CD4-positive, alpha-beta T cell treated with Interleukin-6 for 4 hours (primary cell): ENCODE measurements at regions not wholly inside any gene's neighbourhood (a gene's known extent, or its start where the extent isn't known, plus 50 kb on each side); places are given as distances from the start of the nearest gene placed in this dataset.

Source experiments
- DNase-seq: peaks from one replicate; pipeline ENCODE4 v3.0.0-alpha.2; 2020; ENCODE audit warnings: mixed read lengths

GRCh38 chr7:47690902-47691558, 109.1 kb upstream of the TNS3 start:
- DNase-seq, result no peak

DNA sequence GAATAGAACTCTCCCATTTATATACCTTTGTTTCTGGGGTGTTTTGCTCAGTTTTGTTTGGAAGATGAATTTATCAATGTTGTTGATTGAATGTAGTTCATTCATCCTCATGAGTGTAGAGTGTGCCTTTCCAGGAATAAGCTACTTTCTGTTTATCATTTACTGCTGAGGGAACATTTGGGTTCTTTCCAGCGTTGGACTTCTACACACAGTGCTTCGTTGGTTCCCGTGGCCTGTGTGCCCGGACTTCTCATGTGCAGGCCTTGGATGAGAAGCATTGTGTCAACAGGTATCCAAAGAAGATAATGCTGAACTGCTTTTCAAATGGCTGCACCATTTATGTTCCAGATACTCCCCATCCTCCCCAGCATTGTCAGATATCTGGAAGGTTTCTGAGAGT, 107.6 kb upstream of the TNS3 start:
- DNase-seq, result no peak

DNA sequence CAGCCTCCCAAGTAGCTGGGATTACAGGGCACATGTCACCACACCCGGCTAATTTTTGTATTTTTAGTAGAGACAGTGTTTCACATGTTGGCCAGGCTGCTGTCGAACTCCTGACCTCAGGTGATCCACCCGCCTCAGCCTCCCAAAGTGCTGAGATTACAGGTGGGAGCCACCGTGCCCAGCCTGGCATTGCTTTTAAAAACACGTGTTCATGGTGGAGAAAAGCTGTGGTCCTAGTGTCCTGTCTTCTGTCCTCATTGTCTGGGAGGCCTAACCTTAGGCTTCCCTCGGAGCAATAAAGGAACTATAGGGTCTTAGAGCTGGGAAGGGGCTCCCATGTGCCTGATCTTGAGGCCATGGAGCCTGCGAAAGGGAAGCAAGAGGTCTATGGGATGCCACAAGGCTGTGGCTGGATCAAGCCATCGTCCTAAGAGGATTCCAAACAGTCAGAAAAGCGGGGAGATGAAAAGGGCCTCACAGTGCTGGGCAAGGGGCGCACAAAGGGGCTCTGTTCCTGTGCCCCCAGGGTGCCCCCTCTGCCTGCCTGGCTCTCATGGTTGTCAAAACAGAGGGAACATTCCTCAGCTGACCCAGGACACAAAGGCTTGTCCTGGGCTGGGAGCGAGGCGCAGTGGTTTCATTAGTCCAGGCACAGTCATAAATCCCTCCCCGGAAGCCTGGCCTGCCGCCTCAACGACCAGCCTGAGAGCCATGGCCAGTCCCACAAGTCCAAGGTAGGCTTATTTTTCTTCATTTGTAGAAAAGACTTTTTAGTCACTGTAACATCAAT, 106.6 kb upstream of the TNS3 start:
- DNase-seq, result no peak

GRCh38 chr7:47685712-47686376, 103.9 kb upstream of the TNS3 start:
- DNase-seq, result no peak

GRCh38 chr7:47685151-47685550, 103.2 kb upstream of the TNS3 start:
- no peak for DNase-seq

DNA sequence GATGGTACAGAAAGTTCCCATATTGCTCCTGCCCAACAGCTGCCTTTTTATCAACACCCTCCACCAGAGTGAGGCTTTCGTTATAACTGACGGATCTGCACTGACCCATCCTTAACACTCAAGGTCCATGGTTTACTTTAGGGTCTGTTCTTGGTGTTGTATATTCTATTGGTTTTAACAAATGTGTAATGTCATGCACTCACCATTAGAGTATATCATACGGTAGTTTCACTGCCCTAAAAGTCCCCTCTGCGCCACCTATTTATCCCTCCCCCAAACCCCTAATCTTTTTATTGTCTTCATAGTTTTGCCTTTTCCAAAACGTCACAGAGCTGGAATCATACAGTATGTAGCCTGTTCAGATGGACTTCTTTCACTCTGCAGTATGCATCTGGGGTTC, 102.8 kb upstream of the TNS3 start:
- no peak for DNase-seq

DNA sequence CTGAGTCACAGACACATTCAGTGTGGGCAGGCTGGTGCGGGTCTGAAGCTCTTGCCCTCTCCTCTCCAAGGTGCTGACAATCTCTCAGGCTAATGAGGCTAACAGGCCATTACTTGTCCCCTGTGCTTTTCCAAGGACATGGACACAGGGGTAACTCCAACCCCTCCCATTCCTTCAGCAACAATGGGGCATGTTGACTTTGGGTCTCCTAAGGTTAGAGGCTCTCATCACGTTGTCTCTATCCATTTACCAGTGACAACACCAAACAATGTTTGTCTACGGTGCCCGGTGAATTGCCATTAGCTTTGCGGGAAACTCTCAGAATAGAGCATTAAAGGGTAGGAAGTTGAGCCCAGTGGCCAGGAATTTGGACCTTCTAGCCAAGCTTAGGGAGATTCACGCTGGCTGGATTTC, 101.6 kb upstream of the TNS3 start:
- DNase-seq, result no peak

DNA sequence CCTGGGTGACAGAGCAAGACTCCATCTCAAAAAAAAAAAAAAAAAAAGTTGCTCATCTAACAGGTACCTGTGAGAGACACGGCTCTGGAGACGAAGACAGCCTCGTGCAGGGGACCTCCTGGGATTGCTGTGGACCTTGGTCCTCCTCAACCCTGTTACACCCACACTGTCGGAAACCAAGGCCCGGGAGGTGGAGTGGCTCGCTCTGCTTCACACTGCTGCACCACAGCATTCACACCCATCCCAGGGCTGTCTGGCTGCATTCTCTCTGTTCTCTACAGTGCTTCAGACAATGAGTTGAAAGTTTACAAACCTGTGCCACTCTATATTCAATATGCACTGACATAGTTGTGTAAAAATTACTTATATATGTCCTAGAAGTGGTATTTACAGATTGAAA, 101.0 kb upstream of the TNS3 start:
- DNase-seq, result no peak

DNA sequence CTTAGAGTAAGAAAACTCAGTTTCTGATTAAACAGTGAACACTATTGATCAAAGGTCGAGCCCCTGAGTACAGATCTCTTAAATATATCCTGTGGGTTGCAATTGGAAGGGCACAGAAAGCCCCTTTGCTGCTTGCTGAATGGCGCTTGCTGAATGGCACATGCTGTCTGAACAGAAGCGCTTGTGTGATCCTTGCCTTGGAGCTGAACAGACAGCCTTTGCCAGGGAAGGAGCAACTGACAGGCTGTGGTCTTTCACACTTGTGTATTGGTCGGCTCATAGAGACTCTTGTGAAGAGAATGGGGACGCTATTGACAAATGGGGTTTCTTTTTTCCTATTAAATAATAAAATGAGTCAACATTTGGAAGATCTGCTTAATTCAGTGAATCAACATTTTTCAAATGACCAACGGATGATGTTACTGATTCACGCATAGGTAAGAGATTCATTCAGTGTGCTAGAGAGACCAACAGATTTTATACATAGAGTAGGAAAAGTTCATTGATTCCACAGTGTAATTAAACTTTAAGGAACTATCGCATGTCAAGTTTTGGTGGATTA, 99.4 kb upstream of the TNS3 start:
- no peak for DNase-seq

DNA sequence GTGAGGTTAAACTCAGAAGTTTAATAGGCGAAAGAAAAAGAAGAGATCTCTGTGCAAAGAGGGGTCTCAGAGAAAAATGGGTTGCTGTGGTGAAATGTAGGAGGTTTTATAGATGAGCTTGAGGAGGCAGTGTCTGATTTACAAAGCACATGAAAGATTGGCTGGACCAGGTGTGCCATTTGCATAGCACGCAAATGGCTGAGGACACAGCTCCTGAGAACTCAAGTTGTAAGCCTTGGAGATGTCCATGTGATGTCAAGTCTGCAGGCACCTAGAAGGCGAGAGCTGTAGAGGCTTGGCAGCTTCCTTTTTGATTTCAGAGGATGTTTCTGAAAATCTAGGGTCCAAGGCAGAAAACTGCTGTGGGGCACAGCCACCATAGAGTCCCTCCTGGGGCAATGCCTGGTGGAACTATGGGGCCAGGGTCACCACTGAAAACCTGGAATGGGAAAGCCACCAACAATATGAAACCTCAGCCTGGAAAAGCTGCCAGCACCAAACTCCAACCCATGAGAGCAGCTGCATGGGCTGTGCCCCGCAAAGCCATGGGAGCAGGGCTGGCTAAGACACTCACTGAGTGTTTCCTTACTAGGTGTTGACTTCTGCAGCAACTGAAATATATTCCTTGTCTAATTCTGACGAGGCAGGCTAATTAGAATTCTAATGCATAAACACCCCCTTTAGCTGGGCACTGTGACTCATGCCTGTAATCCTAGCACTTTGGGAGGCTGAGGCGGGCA, 96.9 kb upstream of the TNS3 start:
- DNase-seq, result no peak

DNA sequence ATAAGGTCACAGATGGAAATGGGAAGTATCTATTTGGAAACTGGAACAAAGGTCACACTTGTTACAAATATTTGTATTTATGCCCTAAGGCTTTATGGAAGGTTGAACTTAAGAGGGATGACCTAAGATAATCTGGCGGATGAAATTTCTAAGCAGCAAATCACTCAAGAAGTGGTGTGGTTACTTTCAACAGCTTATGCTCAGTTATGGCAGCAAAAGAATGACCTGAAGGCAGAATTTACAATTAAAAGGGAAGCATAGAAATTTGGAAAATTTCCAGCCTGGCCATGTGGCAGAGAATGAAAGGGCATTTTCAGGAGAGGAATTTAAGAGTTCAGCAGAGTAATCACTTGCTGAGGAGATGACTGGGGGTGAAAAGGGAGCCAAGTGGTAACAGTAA, 95.8 kb upstream of the TNS3 start:
- DNase-seq, result no peak

GRCh38 chr7:47677093-47677492, 95.2 kb upstream of the TNS3 start:
- DNase-seq, result no peak

DNA sequence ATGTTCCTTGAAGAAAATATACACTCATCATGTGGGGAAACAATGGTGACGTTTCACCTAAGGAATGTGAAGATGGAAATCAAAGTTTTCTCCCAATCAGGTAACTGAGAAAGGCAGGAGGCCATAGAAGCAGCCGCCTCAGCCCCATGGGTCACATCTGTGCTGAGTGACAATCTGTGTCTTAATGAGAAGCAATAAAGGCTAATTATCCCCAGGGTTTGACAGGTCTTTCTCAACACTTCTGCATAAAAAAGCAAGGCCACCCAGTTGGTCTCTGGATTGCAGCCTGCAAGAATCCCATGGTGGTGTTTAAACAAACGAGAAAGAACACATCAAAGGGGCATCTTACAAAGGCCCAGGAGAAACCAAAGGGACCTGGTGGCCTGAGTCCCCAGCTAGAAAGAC, 91.1 kb upstream of the TNS3 start:
- no peak for DNase-seq

DNA sequence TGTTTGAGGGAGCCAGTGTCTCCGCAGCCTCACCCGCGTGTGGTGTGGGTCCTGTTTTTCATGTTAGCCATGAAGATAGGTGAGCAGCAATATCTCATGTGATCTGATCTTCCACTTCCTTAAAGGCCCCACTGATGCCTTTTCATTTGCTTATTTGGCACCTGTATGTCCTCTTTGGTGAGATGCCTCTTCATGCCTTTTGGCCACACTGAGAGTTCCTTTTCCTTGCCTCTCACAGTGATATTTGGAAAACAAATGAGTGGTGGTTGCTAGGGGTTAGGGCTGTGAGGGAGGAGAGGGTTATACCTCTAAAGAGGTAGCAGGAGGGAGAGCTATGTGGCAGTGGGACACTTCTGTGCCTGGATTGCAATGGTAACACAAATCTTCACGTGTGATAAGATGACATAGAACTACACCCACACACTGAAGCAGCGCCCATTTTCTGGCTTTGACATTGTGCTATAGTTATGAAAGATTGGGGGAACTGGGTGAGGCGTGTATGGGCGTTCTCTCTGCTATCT, 90.4 kb upstream of the TNS3 start:
- no peak for DNase-seq

GRCh38 chr7:47671358-47671757, 89.4 kb upstream of the TNS3 start:
- DNase-seq, result no peak

- no peak for DNase-seq
Observed at GRCh38 chr7:47670729-47671128, 88.8 kb upstream of the TNS3 start.

- DNase-seq, result no peak
Observed at GRCh38 chr7:47669901-47670384, 88.0 kb upstream of the TNS3 start.

DNA sequence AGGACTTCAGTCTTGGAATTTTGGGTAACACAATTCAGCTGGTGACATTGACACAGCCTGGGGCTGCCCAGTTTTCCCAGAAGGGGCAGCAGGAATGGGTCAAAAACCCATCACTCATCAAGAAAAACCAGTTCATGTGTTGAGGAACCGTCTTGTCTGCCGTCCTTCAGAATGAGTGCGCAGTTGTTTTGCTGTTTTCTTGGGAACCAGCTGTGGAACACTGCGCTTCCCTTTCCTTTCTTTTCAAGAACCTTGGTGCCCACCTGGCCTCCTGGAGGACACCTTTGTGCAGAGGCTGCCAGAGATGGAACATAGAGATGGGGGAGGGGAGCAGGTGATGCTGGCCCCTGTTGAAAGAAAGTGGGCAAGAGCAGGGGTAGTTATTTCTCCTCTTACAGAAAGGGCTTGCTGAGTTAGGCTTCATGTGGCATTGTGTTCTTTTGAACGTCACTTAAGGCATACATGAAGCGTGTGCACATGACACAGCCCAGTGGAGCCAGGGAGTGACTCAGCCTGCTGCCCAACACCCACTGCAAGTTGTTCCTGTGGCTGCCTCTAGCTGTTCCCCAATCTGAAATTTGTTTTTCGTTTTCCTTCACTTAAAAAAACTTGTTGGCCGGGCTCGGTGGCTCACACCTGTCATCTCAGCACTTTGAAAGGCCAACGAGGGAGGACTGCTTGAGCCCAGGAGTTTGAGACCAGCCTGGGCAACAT, 87.4 kb upstream of the TNS3 start:
- no peak for DNase-seq

DNA sequence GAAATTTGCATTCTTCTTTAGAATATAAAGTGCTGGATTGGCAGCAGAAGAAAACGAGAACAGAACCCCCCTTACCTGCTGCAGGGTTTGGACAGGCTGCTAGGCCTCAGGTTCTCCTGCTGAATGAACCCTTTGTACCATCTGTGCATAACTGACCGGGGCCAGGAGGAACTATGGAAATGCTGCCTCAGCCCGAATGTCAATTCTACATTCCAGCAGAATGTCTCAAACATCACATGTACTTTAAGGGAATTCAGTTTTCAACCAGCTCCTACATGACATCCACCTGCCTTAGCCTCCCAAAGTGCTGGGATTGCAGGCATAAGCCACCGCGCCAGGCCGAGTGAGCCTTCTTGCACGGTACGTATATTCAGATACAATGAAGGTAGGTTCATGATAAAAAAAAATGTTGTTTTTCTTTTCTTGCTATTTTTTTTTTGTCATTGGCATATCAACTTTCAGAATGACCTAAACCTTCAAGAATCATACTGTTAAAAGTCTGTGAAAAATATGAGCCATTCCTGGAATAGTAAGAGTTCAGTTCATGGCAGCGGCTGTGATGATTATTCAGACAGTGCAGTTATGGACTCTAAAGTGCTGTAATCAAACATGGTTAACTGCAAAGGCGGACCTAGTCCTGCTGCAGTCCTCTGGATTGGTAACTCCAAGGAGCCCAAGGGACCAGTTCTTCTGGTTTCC, 84.4 kb upstream of the TNS3 start:
- no peak for DNase-seq

DNA sequence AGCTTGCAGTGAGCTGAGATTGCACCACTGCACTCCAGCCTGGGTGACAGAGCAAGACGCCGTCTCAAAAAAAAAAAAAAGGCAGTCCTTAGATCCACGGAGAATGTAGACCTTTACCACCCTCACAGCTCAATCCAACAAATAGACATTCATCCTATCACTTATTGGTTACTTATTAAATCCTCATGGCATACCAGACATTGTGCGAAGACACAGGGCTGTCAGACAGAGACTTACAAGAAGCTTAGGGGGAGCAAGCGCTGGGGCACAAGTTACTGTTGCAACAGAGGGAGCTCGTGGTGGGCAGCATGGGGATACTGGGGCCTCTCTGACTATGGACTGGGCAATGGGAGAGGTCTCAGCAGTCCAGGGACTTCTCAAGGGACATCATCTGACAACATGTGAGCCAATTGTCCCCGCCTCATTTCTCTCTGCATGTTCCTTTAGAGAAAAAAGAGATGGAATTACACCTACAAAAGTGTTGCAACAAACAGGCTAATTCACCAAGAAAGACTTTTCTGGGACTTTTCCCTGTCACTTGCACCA, 82.8 kb upstream of the TNS3 start:
- no peak for DNase-seq

GRCh38 chr7:47663851-47664250, 81.9 kb upstream of the TNS3 start:
- DNase-seq, result no peak
